Muscle layer of duodenum (tissue), 2 donors: ENCODE measurements at regions not wholly inside any gene's neighbourhood (a gene's known extent, or its start where the extent isn't known, plus 50 kb on each side); places are given as distances from the start of the nearest gene placed in this dataset.
"Not testable (repeated sequence)": the region's sequence is repeated elsewhere in the genome, so short reads cannot be mapped to it uniquely, and the experiment has no call there.

Source experiments
- H3K27ac ChIP-seq: one replicate; pipeline ENCODE4 v1.7.0; 2013; ENCODE audit warnings: mild to moderate bottlenecking, low read length
- H3K27me3 ChIP-seq: one replicate; pipeline ENCODE4 v1.7.0; 2013; ENCODE audit warnings: low read depth, mild to moderate bottlenecking, control low read depth, low read length
- H3K36me3 ChIP-seq, 2 donors: one replicate each; pipeline ENCODE4 v1.7.0; 2013; ENCODE audit warnings: low read length in 2 of 2, control low read depth in 1 of 2, mild to moderate bottlenecking in 1 of 2; ENCODE audit not compliant: insufficient read depth in 2 of 2, control insufficient read depth in 1 of 2
- H3K4me1 ChIP-seq, 2 donors: one replicate each; pipeline ENCODE4 v1.7.0; 2013; ENCODE audit warnings: low read length in 2 of 2, mild to moderate bottlenecking in 2 of 2, control low read depth in 1 of 2, moderate library complexity in 1 of 2; ENCODE audit not compliant: insufficient read depth in 2 of 2, control insufficient read depth in 1 of 2
- H3K4me3 ChIP-seq, 2 donors: one replicate each; pipeline ENCODE4 v1.7.0; 2013; ENCODE audit warnings: low read length in 2 of 2, low read depth in 1 of 2, mild to moderate bottlenecking in 1 of 2
- H3K9me3 ChIP-seq, 2 donors: one replicate each; pipeline ENCODE4 v1.7.0; 2013; ENCODE audit warnings: low read length in 2 of 2, control low read depth in 1 of 2, mild to moderate bottlenecking in 1 of 2; ENCODE audit not compliant: control insufficient read depth in 1 of 2
- donor health status: healthy.

GRCh38 chr12:86601550-86602308 is 345.5 kb upstream of the MGAT4C start:
- no peak overlapping the region for H3K27ac ChIP-seq
- no peaks in the 10 kb centered on the region for H3K27me3 ChIP-seq
- H3K4me1 ChIP-seq, result no peaks in the 10 kb centered on the region
- H3K9me3 ChIP-seq, result no peaks in the 10 kb centered on the region
- no peaks in the 10 kb centered on the region for H3K36me3 ChIP-seq
- no peak overlapping the region for H3K4me3 ChIP-seq

- no peak overlapping the region for H3K27ac ChIP-seq
- H3K36me3 ChIP-seq, result no peaks in the 10 kb centered on the region
- H3K4me3 ChIP-seq, result no peak overlapping the region
- H3K27me3 ChIP-seq, result no peaks in the 10 kb centered on the region
- H3K4me1 ChIP-seq, result no peaks in the 10 kb centered on the region
- H3K9me3 ChIP-seq, result no peaks in the 10 kb centered on the region
These were observed 344.6 kb upstream of the MGAT4C start for GRCh38 chr12:86600664-86601231.

- Histone ChIP-seq H3K4me1 (no peaks in the 10 kb centered on the region), H3K27me3 (no peaks in the 10 kb centered on the region), H3K4me3 (no peak overlapping the region), H3K27ac (no peak overlapping the region), H3K9me3 (no peaks in the 10 kb centered on the region), H3K36me3 (no peaks in the 10 kb centered on the region)
These were observed 341.2 kb upstream of the MGAT4C start for GRCh38 chr12:86597431-86597830.

- no peaks in the 10 kb centered on the region for H3K9me3 ChIP-seq
- no peak overlapping the region for H3K27ac ChIP-seq
- H3K36me3 ChIP-seq, result no peaks in the 10 kb centered on the region
- no peak overlapping the region for H3K4me3 ChIP-seq
- no peaks in the 10 kb centered on the region for H3K4me1 ChIP-seq
- no peaks in the 10 kb centered on the region for H3K27me3 ChIP-seq
These were observed 334.1 kb upstream of the MGAT4C start for GRCh38 chr12:86590296-86590695.

GRCh38 chr12:86574143-86574542 is 318.0 kb upstream of the MGAT4C start:
- no peaks in the 10 kb centered on the region for H3K9me3 ChIP-seq
- H3K27ac ChIP-seq, result no peak overlapping the region
- H3K4me1 ChIP-seq, result no peaks in the 10 kb centered on the region
- no peak overlapping the region for H3K4me3 ChIP-seq
- H3K36me3 ChIP-seq, result no peaks in the 10 kb centered on the region
- H3K27me3 ChIP-seq, result no peaks in the 10 kb centered on the region

GRCh38 chr12:86572455-86572854 is 316.3 kb upstream of the MGAT4C start:
- Histone ChIP-seq H3K4me3 (no peak overlapping the region), H3K36me3 (no peaks in the 10 kb centered on the region), H3K4me1 (no peaks in the 10 kb centered on the region), H3K9me3 (peaks cover 0 to 7% of the 10 kb centered on the region in 2 donors), H3K27me3 (no peaks in the 10 kb centered on the region), H3K27ac (no peak overlapping the region)

- peaks cover 0 to 15% of the 10 kb centered on the region in 2 donors for H3K9me3 ChIP-seq
- no peaks in the 10 kb centered on the region for H3K27me3 ChIP-seq
- H3K36me3 ChIP-seq, result no peaks in the 10 kb centered on the region
- no peak overlapping the region for H3K4me3 ChIP-seq
- no peak overlapping the region for H3K27ac ChIP-seq
- H3K4me1 ChIP-seq, result no peaks in the 10 kb centered on the region
These were observed 308.8 kb upstream of the MGAT4C start for GRCh38 chr12:86565038-86565437.

- H3K27me3 ChIP-seq, H3K36me3 ChIP-seq, H3K4me1 ChIP-seq, H3K9me3 ChIP-seq, H3K4me3 ChIP-seq, H3K27ac ChIP-seq: not testable (repeated sequence)
These were observed 299.3 kb upstream of the MGAT4C start for GRCh38 chr12:86555491-86555890.

GRCh38 chr12:86551146-86551571 is 295.0 kb upstream of the MGAT4C start:
- H3K36me3 ChIP-seq, result no peaks in the 10 kb centered on the region
- no peaks in the 10 kb centered on the region for H3K9me3 ChIP-seq
- no peak overlapping the region for H3K4me3 ChIP-seq
- no peaks in the 10 kb centered on the region for H3K27me3 ChIP-seq
- no peaks in the 10 kb centered on the region for H3K4me1 ChIP-seq
- no peak overlapping the region for H3K27ac ChIP-seq

- no peak overlapping the region for H3K4me3 ChIP-seq
- H3K9me3 ChIP-seq, result no peaks in the 10 kb centered on the region
- H3K27ac ChIP-seq, result no peak overlapping the region
- H3K4me1 ChIP-seq, result no peaks in the 10 kb centered on the region
- no peaks in the 10 kb centered on the region for H3K36me3 ChIP-seq
- H3K27me3 ChIP-seq, result no peaks in the 10 kb centered on the region
These were observed 294.3 kb upstream of the MGAT4C start for GRCh38 chr12:86550218-86551145.

- Histone ChIP-seq H3K4me1 (no peaks in the 10 kb centered on the region), H3K27me3 (no peaks in the 10 kb centered on the region), H3K9me3 (no peaks in the 10 kb centered on the region), H3K4me3 (no peak overlapping the region), H3K36me3 (no peaks in the 10 kb centered on the region), H3K27ac (no peak overlapping the region)
These were observed 287.5 kb upstream of the MGAT4C start for GRCh38 chr12:86543716-86544115.
